PFSK-1 (cell line): ENCODE measurements at regions not wholly inside any gene's neighbourhood (a gene's known extent, or its start where the extent isn't known, plus 50 kb on each side); places are given as distances from the start of the nearest gene placed in this dataset.

Experiments used
- FOXP2 ChIP-seq: optimal IDR thresholded peaks from 2 replicates; pipeline ENCODE3; 2011; ENCODE audit warnings: borderline replicate concordance, control low read depth, inconsistent platforms; ENCODE audit not compliant: insufficient read depth; ENCODE audit errors: extremely low read length, extremely low read depth
- POLR2AphosphoS5 ChIP-seq: IDR thresholded peaks from 2 replicates; pipeline ENCODE4 v1.6.1; 2012; ENCODE audit warnings: low read depth, mild to moderate bottlenecking, control low read depth, low read length, moderate library complexity
- REST ChIP-seq, 2 experiments: IDR thresholded peaks; 2 replicates each; pipeline versions ENCODE4 v1.6.1 to v1.8.0; 2011 to 2012; ENCODE audit warnings: low read depth in 2 of 2, low read length in 2 of 2, control low read depth in 1 of 2, inconsistent platforms in 1 of 2, mild to moderate bottlenecking in 1 of 2, moderate library complexity in 1 of 2; ENCODE audit not compliant: insufficient read depth in 1 of 2
- SIN3A ChIP-seq: IDR thresholded peaks from 2 replicates; pipeline ENCODE4 v1.6.1; 2012; ENCODE audit warnings: mild to moderate bottlenecking, low read length, moderate library complexity, borderline replicate concordance; ENCODE audit not compliant: insufficient read depth
- TAF1 ChIP-seq: IDR thresholded peaks from 2 replicates; pipeline ENCODE4 v1.6.1; 2012; ENCODE audit warnings: low read length, control low read depth, borderline replicate concordance; ENCODE audit not compliant: insufficient read depth

GRCh38 chr2:104289651-104290565 is 564.0 kb upstream of the POU3F3 start:
- TF ChIP-seq POLR2AphosphoS5 (no peak), FOXP2 (no peak), SIN3A (no peak), TAF1 (no peak), REST (IDR thresholded peaks at IDR 0.05; ENCODE audit: insufficient read depth in 1 of 2, low read depth in 2 of 2, low read length in 2 of 2) (no peak)

- TF ChIP-seq REST (IDR thresholded peaks at IDR 0.05; ENCODE audit: insufficient read depth in 1 of 2, low read depth in 2 of 2, low read length in 2 of 2) (no peak), POLR2AphosphoS5 (no peak), SIN3A (no peak), TAF1 (no peak), FOXP2 (no peak)
These were observed 563.4 kb upstream of the POU3F3 start for GRCh38 chr2:104290566-104290891.

GRCh38 chr2:104312684-104313083 is 541.2 kb upstream of the POU3F3 start:
- no peak for TF ChIP-seq TAF1
- TF ChIP-seq FOXP2 = no peak
- TF ChIP-seq POLR2AphosphoS5 = no peak
- no peak for TF ChIP-seq SIN3A
- no peak for TF ChIP-seq REST (IDR thresholded peaks at IDR 0.05; ENCODE audit: insufficient read depth in 1 of 2, low read depth in 2 of 2, low read length in 2 of 2)

- TF ChIP-seq TAF1 = no peak
- no peak for TF ChIP-seq REST (IDR thresholded peaks at IDR 0.05; ENCODE audit: insufficient read depth in 1 of 2, low read depth in 2 of 2, low read length in 2 of 2)
- no peak for TF ChIP-seq FOXP2
- TF ChIP-seq SIN3A = no peak
- TF ChIP-seq POLR2AphosphoS5 = no peak
These were observed 535.8 kb upstream of the POU3F3 start for GRCh38 chr2:104318001-104318665.
